H1 (cell line): ENCODE measurements at regions not wholly inside any gene's neighbourhood (a gene's known extent, or its start where the extent isn't known, plus 50 kb on each side); places are given as distances from the start of the nearest gene placed in this dataset.

Source experiments
- CHD2 ChIP-seq: IDR thresholded peaks from 2 replicates; pipeline ENCODE4 v1.6.1; 2012; ENCODE audit warnings: low read length, improper control_type of control experiment

DNA sequence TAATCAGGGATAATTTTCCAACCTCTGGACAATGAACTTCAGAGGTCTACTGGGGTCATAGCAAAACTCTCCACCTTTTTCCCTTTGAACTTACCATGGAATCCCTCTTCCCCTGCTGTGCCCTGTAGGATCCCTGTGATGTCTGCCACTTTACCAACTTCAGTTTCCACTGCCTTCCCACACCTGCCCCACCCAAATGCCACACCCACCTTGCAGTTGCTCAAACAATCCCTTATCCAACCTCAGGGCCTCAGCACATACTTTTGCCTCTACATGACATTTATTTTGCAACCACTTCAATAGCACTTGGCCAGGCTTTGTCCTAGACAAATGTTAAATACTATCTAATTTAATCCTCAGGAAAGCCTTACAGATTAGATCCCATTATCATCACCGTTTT, 463.7 kb upstream of the WWC1 start (continued):
- no peak for TF ChIP-seq CHD2
